Neural progenitor cell (in vitro differentiated cells): ENCODE measurements at regions not wholly inside any gene's neighbourhood (a gene's known extent, or its start where the extent isn't known, plus 50 kb on each side); places are given as distances from the start of the nearest gene placed in this dataset.

Source experiments
- CTCF ChIP-seq: fragments of 200-600 bp; sonication (generic); IDR thresholded peaks from 2 replicates; pipeline ENCODE4 v1.5.1; 2017; ENCODE audit warnings: antibody characterized with exemption, mild to moderate bottlenecking
- EZH2 ChIP-seq: fragments of 200-600 bp; sonication (generic); IDR thresholded peaks from 2 replicates; pipeline ENCODE4 v1.6.1; 2017; ENCODE audit warnings: antibody characterized with exemption, mild to moderate bottlenecking, moderate library complexity
- EZH2phosphoT487 ChIP-seq: fragments of 200-600 bp; sonication (generic); IDR thresholded peaks from 2 replicates; pipeline ENCODE4 v1.6.1; 2017; ENCODE audit warnings: antibody characterized with exemption

DNA sequence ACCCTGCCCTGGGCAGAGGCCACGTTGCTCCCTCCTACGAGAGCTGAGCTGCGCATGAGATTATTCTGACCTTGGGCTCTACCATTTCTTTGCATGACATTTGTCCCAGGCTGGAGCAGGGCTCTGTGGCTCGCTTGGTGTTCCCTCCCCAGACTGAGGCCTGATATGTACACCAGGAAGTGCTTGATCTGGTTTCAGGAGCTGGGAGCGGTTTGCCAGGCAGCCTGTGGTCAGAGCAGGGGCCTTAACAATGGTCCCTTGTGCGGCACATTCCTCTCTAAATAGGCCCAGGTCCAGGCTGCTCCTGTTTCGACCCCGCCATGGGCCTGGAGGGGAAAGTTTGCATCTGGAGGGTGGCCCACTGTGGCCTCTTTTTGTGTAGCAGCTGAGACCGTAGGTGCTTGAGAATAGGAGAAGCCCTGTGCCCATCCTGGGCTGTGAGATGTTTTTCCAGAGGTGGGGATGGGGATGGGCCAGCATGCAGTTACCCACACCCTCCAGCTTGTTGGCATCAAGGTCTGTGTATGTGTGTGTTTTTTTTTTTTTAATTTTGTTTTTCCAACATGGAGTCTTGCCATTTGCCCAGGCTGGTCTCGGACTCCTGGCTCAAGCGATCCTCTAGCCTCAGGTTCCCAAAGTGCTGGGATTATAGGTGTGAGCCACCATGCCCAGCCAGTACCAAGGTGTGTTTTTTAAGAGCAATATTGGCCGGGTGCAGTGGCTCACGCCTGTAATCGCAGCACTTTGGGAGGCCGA is 253.9 kb downstream of the SEC14L1 start:
- TF ChIP-seq CTCF (no peak), EZH2 (no peak), EZH2phosphoT487 (no peak)
